ENCODE measurements at regions not wholly inside any gene's neighbourhood (a gene's known extent, or its start where the extent isn't known, plus 50 kb on each side); places are given as distances from the start of the nearest gene placed in this dataset.

- TF ChIP-seq POLR2AphosphoS5 (IDR thresholded peaks at IDR 0.05; ENCODE audit: low read depth) = no peak
- TF ChIP-seq, protein P1, sequence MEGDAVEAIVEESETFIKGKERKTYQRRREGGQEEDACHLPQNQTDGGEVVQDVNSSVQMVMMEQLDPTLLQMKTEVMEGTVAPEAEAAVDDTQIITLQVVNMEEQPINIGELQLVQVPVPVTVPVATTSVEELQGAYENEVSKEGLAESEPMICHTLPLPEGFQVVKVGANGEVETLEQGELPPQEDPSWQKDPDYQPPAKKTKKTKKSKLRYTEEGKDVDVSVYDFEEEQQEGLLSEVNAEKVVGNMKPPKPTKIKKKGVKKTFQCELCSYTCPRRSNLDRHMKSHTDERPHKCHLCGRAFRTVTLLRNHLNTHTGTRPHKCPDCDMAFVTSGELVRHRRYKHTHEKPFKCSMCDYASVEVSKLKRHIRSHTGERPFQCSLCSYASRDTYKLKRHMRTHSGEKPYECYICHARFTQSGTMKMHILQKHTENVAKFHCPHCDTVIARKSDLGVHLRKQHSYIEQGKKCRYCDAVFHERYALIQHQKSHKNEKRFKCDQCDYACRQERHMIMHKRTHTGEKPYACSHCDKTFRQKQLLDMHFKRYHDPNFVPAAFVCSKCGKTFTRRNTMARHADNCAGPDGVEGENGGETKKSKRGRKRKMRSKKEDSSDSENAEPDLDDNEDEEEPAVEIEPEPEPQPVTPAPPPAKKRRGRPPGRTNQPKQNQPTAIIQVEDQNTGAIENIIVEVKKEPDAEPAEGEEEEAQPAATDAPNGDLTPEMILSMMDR (conservative IDR thresholded peaks at IDR 0.05; ENCODE audit: low read depth in 2 of 2) = peak in 1 of 2 experiments; percentile 13; a peak in 1 of 4 replicates
- TF ChIP-seq ZNF331 (CRISPR knock-in tag; IDR thresholded peaks at IDR 0.05; ENCODE audit: low read depth) = no peak
- no peak for TF ChIP-seq REST (IDR thresholded peaks at IDR 0.05; ENCODE audit: unreplicated experiment)
- TF ChIP-seq CREB1 (CRISPR knock-in tag; IDR thresholded peaks at IDR 0.05; ENCODE audit: low read depth) = no peak
- no peak for TF ChIP-seq EZH2 (IDR thresholded peaks at IDR 0.05; ENCODE audit: low read depth, unreplicated experiment)
- TF ChIP-seq JUNB (IDR thresholded peaks at IDR 0.05; ENCODE audit: unreplicated experiment) = no peak
- no peak for TF ChIP-seq EZH2phosphoT487 (IDR thresholded peaks at IDR 0.05; ENCODE audit: unreplicated experiment)
- no peak for TF ChIP-seq ETS1 (IDR thresholded peaks at IDR 0.05)
- TF ChIP-seq ZNF462 (CRISPR knock-in tag; IDR thresholded peaks at IDR 0.05) = no peak
- TF ChIP-seq ZNF114 (CRISPR knock-in tag; IDR thresholded peaks at IDR 0.05) = no peak
- no peak for TF ChIP-seq NANOG (IDR thresholded peaks at IDR 0.05; ENCODE audit: borderline replicate concordance)
Observed at GRCh38 chrX:140447150-140447549, 57.7 kb downstream of the SOX3 start.

Measured in GM23338 (cell line).